ENCODE measurements at regions not wholly inside any gene's neighbourhood (a gene's known extent, or its start where the extent isn't known, plus 50 kb on each side); places are given as distances from the start of the nearest gene placed in this dataset.

DNA sequence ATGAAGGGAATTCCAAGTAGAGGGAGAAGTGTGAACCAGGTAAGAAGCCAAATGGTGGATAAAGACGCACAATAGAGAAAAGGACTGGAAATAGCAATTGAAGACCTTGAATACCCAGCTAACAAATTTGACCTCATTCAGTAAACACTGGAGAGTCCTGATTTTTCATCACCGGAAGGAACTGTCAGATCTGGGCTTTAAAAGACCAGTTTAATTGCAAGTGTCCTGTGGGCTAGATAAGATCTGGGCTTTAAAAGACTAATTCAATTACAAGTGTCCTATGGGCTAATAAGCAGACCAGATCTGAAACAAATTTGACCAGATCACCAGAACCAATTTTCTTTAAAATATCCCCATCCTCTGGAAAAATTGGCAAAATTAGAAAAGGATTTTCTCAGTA, 380.0 kb downstream of the ACTL7B start:
- no TSS peak for BruUV-seq (replicated peaks)
- Histone ChIP-seq H3K9me3 (ENCODE audit: control insufficient read depth, insufficient read depth, low read length) (no peaks in the 10 kb centered on the region), H2AK9ac (replicated peaks; ENCODE audit: low read depth, low read length, poor library complexity) (no peak overlapping the region), H3K4me2 (ENCODE audit: low read depth, low read length) (no peak overlapping the region), H3K4ac (ENCODE audit: low read depth, low read length) (no peak overlapping the region), H3K27ac (ENCODE audit: insufficient read depth, low read length) (no peak overlapping the region), H3K4me1 (ENCODE audit: control insufficient read depth, insufficient read depth, low read length) (peaks cover 21% of the 10 kb centered on the region), H2AK5ac (ENCODE audit: low read depth, low read length) (no peak overlapping the region), H3K36me3 (ENCODE audit: control insufficient read depth, insufficient read depth, low read length) (no peaks in the 10 kb centered on the region), H4K91ac (ENCODE audit: insufficient read depth, low read depth, low read length) (no peak overlapping the region), H3K14ac (replicated peaks; ENCODE audit: low read depth, low read length) (no peak overlapping the region), H2BK20ac (ENCODE audit: low read depth, low read length) (no peak overlapping the region), H3K4me3 (ENCODE audit: insufficient read depth, low read depth, low read length) (no peak overlapping the region), H3K9ac (ENCODE audit: low read depth, low read length) (no peak overlapping the region), H2BK5ac (ENCODE audit: low read depth, low read length, poor library complexity, severe bottlenecking) (no peak overlapping the region), H3K56ac (ENCODE audit: extremely low read depth, insufficient read depth, low read length) (no peak overlapping the region), H3K18ac (ENCODE audit: low read depth, low read length) (no peak overlapping the region), H2BK15ac (ENCODE audit: low read depth, low read length) (peak overlapping the region; percentile 26; the same call in 1 of the 3 replicates), H2AFZ (replicated peaks; ENCODE audit: low read length, poor library complexity) (no peak overlapping the region), H2BK120ac (ENCODE audit: low read depth, low read length) (0 out of 2 replicates have a peak overlapping the region, but pooled peaks have one; percentile 32), H3K27me3 (ENCODE audit: control insufficient read depth, insufficient read depth, low read length) (no peaks in the 10 kb centered on the region), H3K9me1 (ENCODE audit: insufficient read depth, low read length) (peaks cover 10% of the 10 kb centered on the region; the same call in 1 of the 2 replicates), H3K23ac (ENCODE audit: low read depth, low read length) (no peak overlapping the region), H3K79me1 (ENCODE audit: low read depth in 1 of 2, low read length in 2 of 2) (no peaks in the 10 kb centered on the region), H4K5ac (ENCODE audit: low read depth, low read length) (no peak overlapping the region), H4K8ac (ENCODE audit: low read depth in 2 of 2, low read length in 2 of 2) (no peak overlapping the region), H4K20me1 (ENCODE audit: insufficient read depth, low read length) (peaks cover 4% of the 10 kb centered on the region; the same call in 1 of the 2 replicates)
- dilution Hi-C loops (cut with HindIII; ENCODE audit: low sequenced_read_pairs, unreplicated experiment), result no loop called here
- no peak for TF ChIP-seq MXI1 (IDR thresholded peaks at IDR 0.05; ENCODE audit: borderline replicate concordance, low read depth, low read length)
- no peak for TF ChIP-seq CEBPB (IDR thresholded peaks at IDR 0.05; ENCODE audit: low read depth, low read length)
- TF ChIP-seq BHLHE40 (IDR thresholded peaks at IDR 0.05; ENCODE audit: low read depth, low read length), result no peak
- in situ Hi-C loops (cut with MboI; ENCODE audit: low sequenced_read_pairs), result no loop called here
- ATAC-seq (ENCODE audit: low read depth) (no peak), DNase-seq (no peak)
- WGBS, 2 experiments (ENCODE audit: extremely low coverage in 2 of 2, insufficient read length in 1 of 2), result no CpG with 5 or more reads among the region's 2 CpGs
- intact Hi-C loops (cut with micrococcal nuclease), result loop anchor here (5.0 to 10.0 kb wide), 3 partner anchors 34 to 421 kb away; no protein-coding TSS in a partner anchor
- ChIA-PET CTCF (no interaction called here), POLR2A (ENCODE audit: unreplicated experiment) (no interaction called here)
